ENCODE measurements at regions not wholly inside any gene's neighbourhood (a gene's known extent, or its start where the extent isn't known, plus 50 kb on each side); places are given as distances from the start of the nearest gene placed in this dataset.
"Not testable (repeated sequence)": the region's sequence is repeated elsewhere in the genome, so short reads cannot be mapped to it uniquely, and the experiment has no call there.

GRCh38 chr4:186798951-186799659, 75.4 kb upstream of the FAT1 start:
- no peak for ATAC-seq
- no peaks in the 10 kb centered on the region for H3K4me1 ChIP-seq
- no peaks in the 10 kb centered on the region for H3K36me3 ChIP-seq (ENCODE audit: insufficient read depth in 1 of 2, low read depth in 1 of 2)
- DNase-seq, result no peak
- intact Hi-C loops (cut with DNase I), result no loop called here
- no peak overlapping the region for H3K4me3 ChIP-seq
- H3K9me3 ChIP-seq, result no peaks in the 10 kb centered on the region
- WGBS, 3 donors, result 58 to 65% (median 62%) methylated on average over 4 of the region's 4 CpGs
- no peak overlapping the region for H3K27ac ChIP-seq
- no peak for TF ChIP-seq CTCF (IDR thresholded peaks at IDR 0.05)
- no peaks in the 10 kb centered on the region for H3K27me3 ChIP-seq (ENCODE audit: insufficient read depth in 3 of 3, low read length in 2 of 3)

GRCh38 chr4:186805020-186805820, 81.6 kb upstream of the FAT1 start:
- no peaks in the 10 kb centered on the region for H3K4me1 ChIP-seq
- ATAC-seq (no peak), DNase-seq (no peak)
- no peaks in the 10 kb centered on the region for H3K27me3 ChIP-seq (ENCODE audit: insufficient read depth in 3 of 3, low read length in 2 of 3)
- no peak overlapping the region for H3K4me3 ChIP-seq
- intact Hi-C loops (cut with DNase I), result no loop called here
- H3K9me3 ChIP-seq, result no peaks in the 10 kb centered on the region
- no peak for TF ChIP-seq CTCF (IDR thresholded peaks at IDR 0.05)
- WGBS, 3 donors, result 58 to 77% (median 60%) methylated on average over 6 of the region's 6 CpGs
- no peaks in the 10 kb centered on the region for H3K36me3 ChIP-seq (ENCODE audit: insufficient read depth in 1 of 2, low read depth in 1 of 2)
- no peak overlapping the region for H3K27ac ChIP-seq

- 91 to 93% (median 91%) methylated on average over 5 of the region's 5 CpGs for WGBS, 3 donors
- DNase-seq; ATAC-seq; H3K27me3 ChIP-seq (ENCODE audit: insufficient read depth in 3 of 3, low read length in 2 of 3); H3K4me3 ChIP-seq; H3K27ac ChIP-seq; H3K9me3 ChIP-seq; H3K36me3 ChIP-seq (ENCODE audit: insufficient read depth in 1 of 2, low read depth in 1 of 2); H3K4me1 ChIP-seq; intact Hi-C loops (cut with DNase I): not testable (repeated sequence)
These were observed 82.3 kb upstream of the FAT1 start for GRCh38 chr4:186805917-186806316.

GRCh38 chr4:186806679-186807421, 83.2 kb upstream of the FAT1 start:
- no peak overlapping the region for H3K27ac ChIP-seq
- ATAC-seq (no peak), DNase-seq (no peak)
- WGBS, 3 donors, result 42 to 49% (median 48%) methylated on average over 7 of the region's 7 CpGs
- no peak for TF ChIP-seq CTCF (IDR thresholded peaks at IDR 0.05)
- intact Hi-C loops (cut with DNase I), result no loop called here
- H3K4me3 ChIP-seq, result no peak overlapping the region
- H3K27me3 ChIP-seq (ENCODE audit: insufficient read depth in 3 of 3, low read length in 2 of 3), result no peaks in the 10 kb centered on the region
- H3K36me3 ChIP-seq (ENCODE audit: insufficient read depth in 1 of 2, low read depth in 1 of 2), result no peaks in the 10 kb centered on the region
- no peaks in the 10 kb centered on the region for H3K9me3 ChIP-seq
- H3K4me1 ChIP-seq, result no peaks in the 10 kb centered on the region

Data from psoas muscle (tissue), 7 donors.